ENCODE measurements at regions not wholly inside any gene's neighbourhood (a gene's known extent, or its start where the extent isn't known, plus 50 kb on each side); places are given as distances from the start of the nearest gene placed in this dataset.
"Not testable (repeated sequence)": the region's sequence is repeated elsewhere in the genome, so short reads cannot be mapped to it uniquely, and the experiment has no call there.

- DNase-seq (no peak), ATAC-seq (no peak)
- Mint-ChIP-seq H3K9me3 (ENCODE audit: low read depth) (peaks cover 5% of the 10 kb centered on the region), H3K27ac (no peak overlapping the region), H3K36me3 (ENCODE audit: low read depth) (no peaks in the 10 kb centered on the region), H3K4me3 (no peak overlapping the region), H3K4me1 (no peaks in the 10 kb centered on the region), H3K27me3 (no peaks in the 10 kb centered on the region)
- intact Hi-C loops (cut with DNase I, micrococcal nuclease): no loop called here
- ChIA-PET CTCF (no interaction called here), POLR2A (no interaction called here)
Observed at GRCh38 chr4:188341428-188341827, 202.2 kb downstream of the TRIML1 start.

GRCh38 chr4:188346171-188346809, 207.0 kb downstream of the TRIML1 start:
- ChIA-PET CTCF (no interaction called here), POLR2A (no interaction called here)
- Mint-ChIP-seq H3K27me3 (no peaks in the 10 kb centered on the region), H3K9me3 (ENCODE audit: low read depth) (peaks cover 5% of the 10 kb centered on the region), H3K4me1 (no peaks in the 10 kb centered on the region), H3K4me3 (no peak overlapping the region), H3K36me3 (ENCODE audit: low read depth) (no peaks in the 10 kb centered on the region), H3K27ac (no peak overlapping the region)
- intact Hi-C loops (cut with DNase I, micrococcal nuclease): no loop called here
- no peak for ATAC-seq
- no peak for DNase-seq

- Mint-ChIP-seq H3K27me3 (no peaks in the 10 kb centered on the region), H3K4me3 (no peak overlapping the region), H3K36me3 (ENCODE audit: low read depth) (no peaks in the 10 kb centered on the region), H3K9me3 (ENCODE audit: low read depth) (peaks cover 7% of the 10 kb centered on the region), H3K27ac (no peak overlapping the region), H3K4me1 (no peaks in the 10 kb centered on the region)
- DNase-seq (no peak), ATAC-seq (no peak)
- intact Hi-C loops (cut with DNase I, micrococcal nuclease): no loop called here
- ChIA-PET CTCF (no interaction called here), POLR2A (no interaction called here)
Observed at GRCh38 chr4:188347339-188347738, 208.1 kb downstream of the TRIML1 start.

GRCh38 chr4:188349569-188349968, 210.3 kb downstream of the TRIML1 start:
- H3K4me3 Mint-ChIP-seq; CTCF ChIA-PET; ATAC-seq; H3K36me3 Mint-ChIP-seq (ENCODE audit: low read depth); H3K27me3 Mint-ChIP-seq; intact Hi-C loops (cut with DNase I, micrococcal nuclease); DNase-seq; H3K4me1 Mint-ChIP-seq; H3K27ac Mint-ChIP-seq; POLR2A ChIA-PET: not testable (repeated sequence)
- H3K9me3 Mint-ChIP-seq (ENCODE audit: low read depth): peaks cover 12% of the 10 kb centered on the region

- ATAC-seq (no peak), DNase-seq (no peak)
- ChIA-PET CTCF (no interaction called here), POLR2A (no interaction called here)
- Mint-ChIP-seq H3K27ac (no peak overlapping the region), H3K36me3 (ENCODE audit: low read depth) (no peaks in the 10 kb centered on the region), H3K27me3 (no peaks in the 10 kb centered on the region), H3K4me3 (no peak overlapping the region), H3K4me1 (no peaks in the 10 kb centered on the region), H3K9me3 (ENCODE audit: low read depth) (peaks cover 14% of the 10 kb centered on the region)
- intact Hi-C loops (cut with DNase I, micrococcal nuclease): no loop called here
Observed at GRCh38 chr4:188363196-188363595, 224.0 kb downstream of the TRIML1 start.

GRCh38 chr4:188370777-188371176, 231.5 kb downstream of the TRIML1 start:
- CTCF ChIA-PET: interaction anchor here (0.6 kb wide), 1 partner anchor 580 kb away, joined by 3 read pairs; no protein-coding TSS in a partner anchor
- no peaks in the 10 kb centered on the region for H3K36me3 Mint-ChIP-seq (ENCODE audit: low read depth)
- POLR2A ChIA-PET: no interaction called here

GRCh38 chr4:188372058-188372457, 232.8 kb downstream of the TRIML1 start:
- DNase-seq: no peak
- Mint-ChIP-seq H3K9me3 (ENCODE audit: low read depth) (peaks cover 25% of the 10 kb centered on the region), H3K36me3 (ENCODE audit: low read depth) (no peaks in the 10 kb centered on the region), H3K4me3 (no peak overlapping the region), H3K27me3 (no peaks in the 10 kb centered on the region), H3K4me1 (no peaks in the 10 kb centered on the region), H3K27ac (no peak overlapping the region)
- ATAC-seq: no peak
- POLR2A ChIA-PET: no interaction called here
- intact Hi-C loops (cut with DNase I, micrococcal nuclease): no loop called here
- CTCF ChIA-PET: interaction anchor here (0.7 kb wide), 1 partner anchor 448 kb away, joined by 3 read pairs; no protein-coding TSS in a partner anchor

More at GRCh38 chr4:188370777-188371176, 231.5 kb downstream of the TRIML1 start:
- Mint-ChIP-seq H3K27ac (no peak overlapping the region), H3K4me3 (no peak overlapping the region), H3K27me3 (no peaks in the 10 kb centered on the region), H3K9me3 (ENCODE audit: low read depth) (peaks cover 18% of the 10 kb centered on the region), H3K4me1 (no peaks in the 10 kb centered on the region)
- ATAC-seq (no peak), DNase-seq (no peak)
- intact Hi-C loops (cut with DNase I, micrococcal nuclease): no loop called here

GRCh38 chr4:188372829-188373228, 233.6 kb downstream of the TRIML1 start:
- intact Hi-C loops (cut with DNase I, micrococcal nuclease): no loop called here
- Mint-ChIP-seq H3K9me3 (ENCODE audit: low read depth) (peaks cover 25% of the 10 kb centered on the region), H3K36me3 (ENCODE audit: low read depth) (no peaks in the 10 kb centered on the region), H3K27me3 (no peaks in the 10 kb centered on the region), H3K4me3 (no peak overlapping the region), H3K4me1 (no peaks in the 10 kb centered on the region), H3K27ac (no peak overlapping the region)
- DNase-seq (no peak), ATAC-seq (no peak)
- ChIA-PET CTCF (no interaction called here), POLR2A (no interaction called here)

GRCh38 chr4:188374871-188375270, 235.6 kb downstream of the TRIML1 start:
- Mint-ChIP-seq H3K4me1 (no peaks in the 10 kb centered on the region), H3K27ac (no peak overlapping the region), H3K9me3 (ENCODE audit: low read depth) (peaks cover 30% of the 10 kb centered on the region), H3K36me3 (ENCODE audit: low read depth) (no peaks in the 10 kb centered on the region), H3K4me3 (no peak overlapping the region), H3K27me3 (no peaks in the 10 kb centered on the region)
- ATAC-seq (no peak), DNase-seq (no peak)
- CTCF ChIA-PET: no interaction called here
- intact Hi-C loops (cut with DNase I, micrococcal nuclease): no loop called here
- POLR2A ChIA-PET: no interaction called here

- ATAC-seq: no peak
- Mint-ChIP-seq H3K4me1 (no peaks in the 10 kb centered on the region), H3K27ac (no peak overlapping the region), H3K27me3 (no peaks in the 10 kb centered on the region), H3K4me3 (no peak overlapping the region), H3K9me3 (ENCODE audit: low read depth) (peaks cover 35% of the 10 kb centered on the region), H3K36me3 (ENCODE audit: low read depth) (no peaks in the 10 kb centered on the region)
- ChIA-PET CTCF (no interaction called here), POLR2A (no interaction called here)
- DNase-seq: no peak
- intact Hi-C loops (cut with DNase I, micrococcal nuclease): no loop called here
Observed at GRCh38 chr4:188377816-188378215, 238.6 kb downstream of the TRIML1 start.

- ChIA-PET CTCF (no interaction called here), POLR2A (no interaction called here)
- no peaks in the 10 kb centered on the region for H3K4me1 Mint-ChIP-seq
- intact Hi-C loops (cut with DNase I, micrococcal nuclease): no loop called here
- no peak overlapping the region for H3K4me3 Mint-ChIP-seq
- no peak overlapping the region for H3K27ac Mint-ChIP-seq
- ATAC-seq (no peak), DNase-seq (no peak)
- no peaks in the 10 kb centered on the region for H3K36me3 Mint-ChIP-seq (ENCODE audit: low read depth)
- H3K27me3 Mint-ChIP-seq: no peaks in the 10 kb centered on the region
- H3K9me3 Mint-ChIP-seq (ENCODE audit: low read depth): peaks cover 18% of the 10 kb centered on the region
Observed at GRCh38 chr4:188383180-188383579, 243.9 kb downstream of the TRIML1 start.

GRCh38 chr4:188387179-188387791, 248.0 kb downstream of the TRIML1 start:
- H3K27me3 Mint-ChIP-seq: no peaks in the 10 kb centered on the region
- ChIA-PET POLR2A (no interaction called here), CTCF (no interaction called here)
- no peak for ATAC-seq
- no peak overlapping the region for H3K4me3 Mint-ChIP-seq
- no peak overlapping the region for H3K27ac Mint-ChIP-seq
- H3K4me1 Mint-ChIP-seq: no peaks in the 10 kb centered on the region
- DNase-seq: no peak
- no peaks in the 10 kb centered on the region for H3K36me3 Mint-ChIP-seq (ENCODE audit: low read depth)
- peaks cover 21% of the 10 kb centered on the region for H3K9me3 Mint-ChIP-seq (ENCODE audit: low read depth)
- intact Hi-C loops (cut with DNase I, micrococcal nuclease): no loop called here
